ENCODE measurements at regions not wholly inside any gene's neighbourhood (a gene's known extent, or its start where the extent isn't known, plus 50 kb on each side); places are given as distances from the start of the nearest gene placed in this dataset.

GRCh38 chr2:207252979-207253645 is 87.4 kb upstream of the KLF7 start:
- Histone ChIP-seq H2AFZ (ENCODE audit: low read depth) (no peak overlapping the region), H3K4me3 (ENCODE audit: low read depth in 2 of 2, low read length in 1 of 2) (no peak overlapping the region), H3K27ac (ENCODE audit: low read depth in 2 of 2, low read length in 1 of 2) (peak overlapping the region; percentile 88 to 97), H3K79me2 (ENCODE audit: insufficient read depth) (no peaks in the 10 kb centered on the region), H3K9me2 (no peaks in the 10 kb centered on the region), H3K9me3 (no peaks in the 10 kb centered on the region), H4K20me1 (ENCODE audit: insufficient read depth) (no peaks in the 10 kb centered on the region), H3F3A (replicated peaks; ENCODE audit: insufficient read depth) (peaks cover 37% of the 10 kb centered on the region), H3K4me2 (peak overlapping the region; percentile 71), H3K36me3 (replicated peaks in 1 of 2; ENCODE audit: control insufficient read depth in 1 of 2, insufficient read depth in 2 of 2, low read length in 1 of 2) (no peaks in the 10 kb centered on the region), H3K27me3 (ENCODE audit: insufficient read depth) (no peaks in the 10 kb centered on the region), H3K9ac (peak overlapping the region; percentile 80), H3K4me1 (ENCODE audit: control insufficient read depth in 1 of 2, insufficient read depth in 2 of 2, low read depth in 1 of 2, low read length in 1 of 2) (peaks cover 62 to 69% of the 10 kb centered on the region in 2 experiments)
- 79% methylated on average over 4 of the region's 4 CpGs for WGBS (ENCODE audit: low lambda C conversion rate)
- peak; percentile 56 for DNase-seq
- CTCF ChIA-PET = interaction anchor here (0.8 to 1.6 kb wide), 3 partner anchors 8 to 220 kb away, joined by 3 to 7 read pairs (median 5); partner anchors contain the start of gene KLF7
- TF ChIP-seq RXRA (IDR thresholded peaks at IDR 0.05; ENCODE audit: borderline replicate concordance, low read depth) = no peak
- no peak for TF ChIP-seq EP300 (IDR thresholded peaks at IDR 0.05; ENCODE audit: borderline replicate concordance in 1 of 2, low read depth in 1 of 2, low read length in 1 of 2)
- no peak for TF ChIP-seq TCF12 (IDR thresholded peaks at IDR 0.05)
- no peak for TF ChIP-seq JUND (IDR thresholded peaks at IDR 0.05)
- TF ChIP-seq RFX5 (IDR thresholded peaks at IDR 0.05; ENCODE audit: low read length) = 0 out of 2 replicates have a peak, but pooled peaks have one; percentile 54
- TF ChIP-seq FOXJ3 (CRISPR knock-in tag; IDR thresholded peaks at IDR 0.05) = no peak
- TF ChIP-seq POLR2AphosphoS5 (IDR thresholded peaks at IDR 0.05; ENCODE audit: low read depth, low read length) = no peak
- POLR2A ChIA-PET = interaction anchor here (2.8 kb wide), 1 partner anchor 88 kb away, joined by 16 read pairs; the partner anchor contains the start of gene KLF7

DNA sequence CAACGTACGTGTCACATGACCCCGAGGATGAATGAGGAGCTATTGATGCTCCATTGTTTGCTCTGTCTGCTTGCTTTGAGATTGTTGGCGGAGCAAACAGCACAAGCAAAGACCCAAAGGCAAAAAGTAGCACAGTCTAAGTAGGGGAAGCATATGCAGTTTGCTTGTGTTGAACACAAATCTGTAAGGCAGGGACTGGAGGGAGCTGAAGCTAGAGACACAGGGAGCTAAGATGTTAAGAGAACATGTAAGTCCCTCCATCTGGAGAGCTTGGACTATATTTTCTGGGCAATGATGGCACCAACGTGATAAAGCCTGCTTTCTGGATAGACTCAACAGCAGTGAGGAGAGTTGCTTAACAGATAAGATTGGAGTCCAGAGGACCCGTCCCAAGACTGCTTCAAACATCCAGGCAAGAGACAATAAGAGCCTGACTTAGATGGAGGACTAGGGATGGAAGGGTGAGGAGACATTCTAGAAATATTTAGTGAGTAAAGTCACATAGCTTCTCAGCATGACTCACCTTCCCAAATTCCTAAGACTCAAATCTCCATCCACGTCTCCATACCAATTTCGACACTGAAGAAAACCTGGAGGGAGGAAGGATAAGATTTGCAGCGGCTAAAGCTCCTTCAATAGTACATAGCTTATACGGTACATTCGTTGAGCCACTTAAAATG is 88.1 kb upstream of the KLF7 start:
- Histone ChIP-seq H3K4me1 (ENCODE audit: control insufficient read depth in 1 of 2, insufficient read depth in 2 of 2, low read depth in 1 of 2, low read length in 1 of 2) (peaks cover 67 to 74% of the 10 kb centered on the region in 2 experiments), H3K9ac (peak overlapping the region; percentile 80), H3K9me3 (no peaks in the 10 kb centered on the region), H3K27ac (ENCODE audit: low read depth in 2 of 2, low read length in 1 of 2) (peak overlapping the region; percentile 88 to 97), H3K4me2 (peak overlapping the region; percentile 71), H3F3A (replicated peaks; ENCODE audit: insufficient read depth) (peaks cover 44% of the 10 kb centered on the region), H3K4me3 (ENCODE audit: low read depth in 2 of 2, low read length in 1 of 2) (peak overlapping the region in 1 of 2 experiments; percentile 50; a peak in 3 of 4 replicates), H3K79me2 (ENCODE audit: insufficient read depth) (no peaks in the 10 kb centered on the region), H2AFZ (ENCODE audit: low read depth) (peak overlapping the region; percentile 31; the same call in 1 of the 2 replicates), H3K36me3 (replicated peaks in 1 of 2; ENCODE audit: control insufficient read depth in 1 of 2, insufficient read depth in 2 of 2, low read length in 1 of 2) (no peaks in the 10 kb centered on the region), H3K27me3 (ENCODE audit: insufficient read depth) (no peaks in the 10 kb centered on the region), H3K9me2 (no peaks in the 10 kb centered on the region), H4K20me1 (ENCODE audit: insufficient read depth) (no peaks in the 10 kb centered on the region)
- POLR2A ChIA-PET = interaction anchor here (0.6 kb wide), 1 partner anchor 88 kb away, joined by 3 read pairs; the partner anchor contains the start of gene KLF7
- DNase-seq = no peak
- WGBS (ENCODE audit: low lambda C conversion rate) = 50% methylated on average over 11 of the region's 11 CpGs
- CTCF ChIA-PET = interaction anchor here (1.3 to 1.6 kb wide), 2 partner anchors 87 to 219 kb away, joined by 5 to 7 read pairs; partner anchors contain the start of gene KLF7
- TF ChIP-seq ZBTB33 (IDR thresholded peaks at IDR 0.05; ENCODE audit: borderline replicate concordance, low read depth) (no peak), FOXJ3 (CRISPR knock-in tag; IDR thresholded peaks at IDR 0.05) (no peak), JUND (IDR thresholded peaks at IDR 0.05) (peak; percentile 90), USF1 (IDR thresholded peaks at IDR 0.05; ENCODE audit: borderline replicate concordance, low read depth) (no peak), FOXM1 (IDR thresholded peaks at IDR 0.05; ENCODE audit: low read depth) (no peak), FOSL2 (IDR thresholded peaks at IDR 0.05; ENCODE audit: borderline replicate concordance, low read depth) (peak; percentile 95), POLR2AphosphoS5 (IDR thresholded peaks at IDR 0.05; ENCODE audit: low read depth, low read length) (peak; percentile 47; the same call in 1 of the 2 replicates), RFX5 (IDR thresholded peaks at IDR 0.05; ENCODE audit: low read length) (no peak), MAX (IDR thresholded peaks at IDR 0.05; ENCODE audit: low read depth) (peak; percentile 51), TEAD4 (IDR thresholded peaks at IDR 0.05; ENCODE audit: borderline replicate concordance, insufficient read depth) (peak; percentile 87), RXRA (IDR thresholded peaks at IDR 0.05; ENCODE audit: borderline replicate concordance, low read depth) (peak; percentile 70; the same call in 1 of the 2 replicates), EP300 (IDR thresholded peaks at IDR 0.05; ENCODE audit: borderline replicate concordance in 1 of 2, low read depth in 1 of 2, low read length in 1 of 2) (peak in 1 of 2 experiments; percentile 86; a peak in 1 of 4 replicates), TAF1 (IDR thresholded peaks at IDR 0.05; ENCODE audit: borderline replicate concordance, low read depth, low read length) (no peak), MXI1 (IDR thresholded peaks at IDR 0.05; ENCODE audit: low read depth, low read length) (no peak), NRF1 (IDR thresholded peaks at IDR 0.05; ENCODE audit: low read depth, low read length) (no peak)
- TF ChIP-seq, protein P1, sequence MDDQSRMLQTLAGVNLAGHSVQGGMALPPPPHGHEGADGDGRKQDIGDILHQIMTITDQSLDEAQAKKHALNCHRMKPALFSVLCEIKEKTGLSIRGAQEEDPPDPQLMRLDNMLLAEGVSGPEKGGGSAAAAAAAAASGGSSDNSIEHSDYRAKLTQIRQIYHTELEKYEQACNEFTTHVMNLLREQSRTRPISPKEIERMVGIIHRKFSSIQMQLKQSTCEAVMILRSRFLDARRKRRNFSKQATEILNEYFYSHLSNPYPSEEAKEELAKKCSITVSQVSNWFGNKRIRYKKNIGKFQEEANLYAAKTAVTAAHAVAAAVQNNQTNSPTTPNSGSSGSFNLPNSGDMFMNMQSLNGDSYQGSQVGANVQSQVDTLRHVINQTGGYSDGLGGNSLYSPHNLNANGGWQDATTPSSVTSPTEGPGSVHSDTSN (IDR thresholded peaks at IDR 0.05) = peak; percentile 40
